GDM1 (cell line): ENCODE measurements at regions not wholly inside any gene's neighbourhood (a gene's known extent, or its start where the extent isn't known, plus 50 kb on each side); places are given as distances from the start of the nearest gene placed in this dataset.
"Not testable (repeated sequence)": the region's sequence is repeated elsewhere in the genome, so short reads cannot be mapped to it uniquely, and the experiment has no call there.

ENCODE experiments used
- DNase-seq: peaks from one replicate; lab custom pipeline; 2025; lab: John Stamatoyannopoulos, UW

DNA sequence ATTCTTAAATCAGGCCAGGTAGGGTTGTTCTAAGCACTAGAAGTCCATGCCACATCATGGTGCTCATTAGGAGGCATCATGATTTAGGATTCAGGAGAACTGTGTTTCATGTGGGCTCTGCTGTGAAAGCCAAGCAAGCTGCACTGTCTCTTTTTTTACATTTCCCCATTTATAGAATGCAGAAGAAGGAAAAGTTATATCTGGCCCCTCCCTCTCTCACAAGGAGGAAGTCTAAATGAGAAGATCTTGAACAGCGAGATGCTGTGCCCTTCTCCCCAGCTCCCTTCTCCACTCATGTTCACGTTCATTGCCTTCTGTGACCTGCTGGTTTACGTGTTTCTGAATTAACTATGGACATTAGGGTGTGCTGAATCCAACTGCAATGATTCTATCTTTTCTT lies 178.5 kb upstream of the RASGRP1 start:
- DNase-seq, result no peak

- no peak for DNase-seq
These were observed 180.5 kb upstream of the RASGRP1 start for GRCh38 chr15:38745126-38745525.

- no peak for DNase-seq
These were observed 181.0 kb upstream of the RASGRP1 start for GRCh38 chr15:38745626-38746025.

DNA sequence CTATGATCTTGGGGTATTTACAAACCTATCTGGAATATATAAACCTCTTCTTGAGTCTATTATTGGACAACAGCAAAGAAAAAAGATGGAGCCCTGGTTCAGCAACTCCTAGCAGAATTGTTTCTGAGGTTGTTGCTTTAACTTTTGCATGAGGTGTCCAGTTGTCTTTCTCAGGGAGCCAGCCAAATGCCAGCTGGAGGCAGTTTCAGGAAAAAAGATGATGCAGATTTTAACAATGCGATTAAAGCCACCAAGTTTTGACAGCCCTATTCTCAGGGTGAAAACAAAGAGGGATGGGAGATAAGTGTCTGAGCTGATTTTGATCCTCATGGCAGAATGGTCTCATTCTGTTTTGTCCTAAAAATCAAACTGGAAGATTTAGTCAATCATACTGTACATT lies 181.6 kb upstream of the RASGRP1 start:
- DNase-seq, result no peak

DNA sequence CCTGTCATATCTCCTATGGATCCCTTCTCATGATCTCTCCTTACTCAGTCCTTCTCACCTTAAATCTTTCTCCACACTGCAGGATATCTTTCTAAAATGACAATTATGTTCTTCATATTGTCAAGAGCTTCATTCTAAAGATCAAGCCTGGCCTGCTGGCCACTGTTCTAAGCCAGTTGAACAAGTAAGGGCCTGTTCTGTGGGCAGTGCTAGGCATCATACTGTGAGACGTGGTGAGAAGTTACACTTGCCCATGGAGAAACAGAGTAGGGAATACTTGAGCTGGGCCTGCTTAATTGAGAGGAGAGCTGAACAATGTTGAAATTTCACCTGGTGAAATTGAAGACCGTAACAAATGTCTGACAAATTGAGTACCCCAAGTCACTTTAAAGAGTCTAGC lies 184.1 kb upstream of the RASGRP1 start:
- DNase-seq, result no peak

DNA sequence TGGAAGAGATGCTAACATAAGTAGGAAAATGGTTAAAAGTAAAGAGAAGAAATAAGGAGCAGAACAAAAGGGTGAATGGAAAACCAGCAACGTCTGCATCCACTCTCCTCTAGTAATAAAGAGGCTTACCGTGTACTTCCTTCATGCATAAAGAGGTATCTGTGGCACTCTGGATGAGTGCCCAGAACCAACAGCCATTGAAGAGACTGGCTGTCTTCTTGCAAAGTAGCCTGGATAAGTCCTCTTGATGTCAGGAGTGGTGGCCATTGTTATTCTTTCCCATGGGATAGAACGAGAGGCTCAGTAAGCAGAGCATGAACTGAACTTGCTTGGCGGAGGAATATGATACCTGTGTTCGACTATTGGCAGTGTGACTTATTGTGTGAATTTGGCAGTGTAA lies 186.2 kb upstream of the RASGRP1 start:
- no peak for DNase-seq

- no peak for DNase-seq
These were observed 191.1 kb upstream of the RASGRP1 start for GRCh38 chr15:38755718-38756117.

DNA sequence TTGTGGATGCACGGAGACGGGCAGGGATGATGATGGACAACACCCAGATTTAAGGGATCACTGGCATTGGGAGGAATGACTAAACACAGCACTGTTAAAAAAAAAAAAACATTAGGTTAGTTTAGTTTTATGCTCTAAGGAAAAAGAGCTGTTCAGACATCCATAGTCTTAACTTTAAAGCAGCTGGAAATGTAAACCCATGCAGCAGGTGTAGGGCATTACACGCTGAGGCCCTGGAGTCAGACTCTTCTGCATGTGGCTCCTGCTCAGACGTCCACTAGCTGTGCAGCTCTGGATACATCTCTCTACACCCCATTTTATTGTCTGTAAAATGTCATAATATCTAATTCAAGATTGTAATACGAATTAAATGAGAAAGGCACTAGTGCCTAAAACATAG lies 191.8 kb upstream of the RASGRP1 start:
- no peak for DNase-seq

- no peak for DNase-seq
These were observed 193.4 kb upstream of the RASGRP1 start for GRCh38 chr15:38758043-38758442.

- no peak for DNase-seq
These were observed 197.1 kb upstream of the RASGRP1 start for GRCh38 chr15:38761681-38762080.

DNA sequence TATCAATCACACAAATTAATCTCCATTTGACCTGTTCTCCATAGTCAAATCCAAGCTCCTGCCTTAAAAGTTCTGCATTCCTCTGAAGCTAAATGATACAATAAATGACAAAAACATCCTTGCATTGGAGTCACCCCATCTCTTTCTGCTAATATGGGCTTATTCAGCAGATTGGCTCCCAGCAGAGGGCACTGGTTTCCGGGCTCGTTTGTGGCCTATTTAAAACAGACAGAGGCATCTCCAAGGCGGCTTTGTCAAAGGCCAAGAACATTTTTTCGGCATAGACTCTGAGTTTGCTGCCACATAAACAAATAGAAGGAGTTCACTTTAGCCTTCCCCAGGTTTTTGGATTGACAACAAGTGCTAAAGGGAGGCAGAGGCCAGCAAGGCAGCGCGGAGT lies 204.4 kb upstream of the RASGRP1 start:
- no peak for DNase-seq

- DNase-seq, result no peak
These were observed 204.9 kb upstream of the RASGRP1 start for GRCh38 chr15:38769492-38769891.

DNA sequence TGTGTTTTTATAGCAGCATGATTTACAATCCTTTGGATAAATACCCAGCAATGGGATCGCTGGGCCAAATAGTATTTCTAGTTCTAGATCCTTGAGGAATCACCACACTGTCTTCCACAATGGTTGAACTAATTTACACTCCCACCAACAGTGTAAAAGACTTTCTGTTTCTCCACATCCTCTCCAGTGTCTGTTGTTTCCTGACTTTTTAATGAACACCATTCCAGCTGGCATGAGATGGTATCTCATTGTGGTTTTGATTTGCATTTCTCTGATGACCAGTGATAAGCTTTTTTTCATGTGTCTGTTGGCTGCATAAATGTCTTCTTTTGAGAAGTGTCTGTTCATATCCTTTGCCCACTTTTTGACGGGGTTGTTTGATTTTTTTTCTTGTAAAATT lies 209.5 kb upstream of the RASGRP1 start:
- DNase-seq, result not testable (repeated sequence)

GRCh38 chr15:38781196-38781595 lies 216.6 kb upstream of the RASGRP1 start:
- no peak for DNase-seq

- DNase-seq, result no peak
These were observed 217.5 kb upstream of the RASGRP1 start for GRCh38 chr15:38782156-38782555.

DNA sequence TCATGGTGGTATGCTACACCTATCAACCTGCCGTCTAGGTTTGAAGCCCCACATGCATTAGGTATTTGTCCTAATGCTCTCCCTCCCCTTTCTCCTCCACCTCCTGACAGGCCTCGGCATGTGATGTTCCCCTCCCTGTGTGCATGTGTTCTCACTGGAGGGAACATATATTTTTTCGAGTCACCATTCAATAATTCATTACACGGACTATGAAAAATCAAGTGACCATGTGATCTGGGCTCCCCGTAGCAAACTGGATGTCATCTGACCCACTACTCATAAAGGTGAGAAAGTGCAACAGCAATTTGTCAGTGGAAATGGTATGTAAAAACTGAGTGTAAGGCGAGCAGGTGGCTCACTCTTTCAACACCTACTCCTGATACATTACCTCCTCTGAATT lies 224.3 kb upstream of the RASGRP1 start:
- no peak for DNase-seq

GRCh38 chr15:38789566-38789965 lies 225.0 kb upstream of the RASGRP1 start:
- DNase-seq, result no peak

- DNase-seq, result no peak
These were observed 228.7 kb upstream of the RASGRP1 start for GRCh38 chr15:38793206-38793810.

- no peak for DNase-seq
These were observed 231.0 kb upstream of the RASGRP1 start for GRCh38 chr15:38795471-38796245.

DNA sequence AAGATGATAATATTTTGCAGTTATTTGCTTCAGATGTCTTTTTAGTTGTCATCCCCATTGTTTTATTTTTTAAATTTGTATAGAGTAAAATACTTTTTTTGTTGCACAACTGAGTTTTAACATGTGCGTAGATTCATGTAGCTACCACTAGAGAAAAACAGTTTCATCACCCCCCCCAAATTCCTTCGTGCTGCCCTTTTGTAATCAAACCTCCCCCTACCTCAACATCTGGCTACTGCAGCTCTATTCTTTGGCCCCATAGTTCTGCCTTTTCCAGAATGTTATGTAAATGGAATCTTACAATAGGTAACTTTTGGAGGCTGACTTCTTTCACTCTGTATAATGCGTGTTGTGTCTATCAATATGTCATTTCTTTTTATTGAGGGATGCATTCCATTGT lies 232.0 kb upstream of the RASGRP1 start:
- no peak for DNase-seq

DNA sequence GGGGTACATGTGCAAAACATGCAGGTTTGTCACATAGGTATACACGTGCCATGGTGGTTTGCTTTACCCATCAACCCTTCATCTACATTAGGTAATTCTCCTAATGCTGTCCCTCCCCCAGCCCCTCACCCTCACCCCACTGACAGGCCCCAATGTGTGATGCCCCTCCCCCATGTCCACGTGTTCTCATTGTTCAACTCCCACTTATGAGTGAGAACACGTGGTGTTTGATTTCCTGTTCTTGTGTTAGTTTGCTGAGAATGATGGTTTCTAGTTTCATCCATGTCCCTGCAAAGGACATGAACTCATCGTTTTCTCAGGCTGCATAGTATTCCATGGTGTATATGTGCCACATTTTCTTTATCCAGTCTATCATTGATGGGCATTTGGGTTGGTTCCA lies 232.9 kb upstream of the RASGRP1 start:
- DNase-seq, result not testable (repeated sequence)

- not testable (repeated sequence) for DNase-seq
These were observed 234.6 kb upstream of the RASGRP1 start for GRCh38 chr15:38799202-38799601.

DNA sequence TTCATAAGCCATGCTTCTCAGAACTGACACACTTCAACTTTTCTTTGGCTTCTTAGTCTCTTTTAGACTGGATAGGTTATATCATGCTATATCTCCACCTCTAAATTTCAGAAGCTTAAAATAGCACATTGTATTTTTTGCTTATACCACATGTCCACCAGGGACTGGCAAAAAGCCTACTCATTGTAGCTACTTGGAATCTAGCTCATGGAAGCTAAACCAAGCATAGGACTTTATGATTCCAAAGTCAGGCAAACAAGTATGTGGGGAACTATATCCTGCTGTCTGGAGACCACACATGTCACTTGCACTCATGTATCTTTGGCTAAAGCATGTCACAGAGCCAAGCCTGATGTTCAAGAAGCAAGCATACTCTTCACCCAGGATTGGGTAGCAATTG lies 245.0 kb upstream of the RASGRP1 start:
- no peak for DNase-seq

DNA sequence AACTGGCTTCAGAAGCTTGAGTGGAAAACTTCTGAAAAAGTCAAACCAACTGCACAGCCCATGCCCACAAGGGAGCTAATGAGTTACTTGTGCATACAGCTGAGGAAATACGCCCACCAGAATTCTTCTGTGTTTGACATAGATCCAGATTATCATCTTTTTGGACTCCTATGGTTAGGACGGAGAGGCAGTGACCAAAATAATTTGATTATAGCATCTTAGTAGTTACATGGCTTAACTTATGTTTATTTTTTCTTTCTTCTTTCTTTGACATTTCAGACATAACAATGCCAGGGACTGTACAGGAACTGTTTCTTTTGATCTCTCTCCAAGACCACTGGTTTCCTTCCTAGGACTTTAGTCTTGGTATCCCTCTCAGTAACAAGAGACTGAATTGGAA lies 246.1 kb upstream of the RASGRP1 start:
- DNase-seq, result no peak
